ENCODE measurements at regions not wholly inside any gene's neighbourhood (a gene's known extent, or its start where the extent isn't known, plus 50 kb on each side); places are given as distances from the start of the nearest gene placed in this dataset.

DNA sequence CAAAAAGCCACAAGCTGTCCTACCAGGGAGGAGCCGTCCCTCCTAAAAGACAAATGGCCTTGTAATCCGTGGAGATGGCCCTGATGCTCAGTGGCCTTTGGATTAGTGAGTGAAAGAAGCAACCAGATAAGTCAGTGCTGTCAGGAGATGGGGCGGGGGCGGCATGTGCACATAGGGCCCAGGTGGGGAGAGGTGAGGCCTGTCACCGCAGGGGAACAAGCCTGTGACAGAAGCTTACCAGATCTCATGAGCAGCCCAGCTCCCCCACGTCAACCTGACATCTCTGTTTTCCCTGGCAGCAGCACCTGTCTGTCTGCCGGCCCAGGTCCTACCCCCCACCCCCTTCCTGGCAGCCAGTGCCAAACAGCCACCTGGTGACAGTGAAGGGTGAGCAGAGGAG lies 162.6 kb downstream of the BUD13 start:
- H3K9me3 ChIP-seq (ENCODE audit: control insufficient read depth, low read length) = no peaks in the 10 kb centered on the region
- no peak for ATAC-seq
- intact Hi-C loops (cut with DNase I) = no loop called here
- no peak for DNase-seq
- no peaks in the 10 kb centered on the region for H3K4me1 ChIP-seq (ENCODE audit: control insufficient read depth, insufficient read depth, low read length)
- H3K4me3 ChIP-seq (ENCODE audit: low read length) = no peak overlapping the region
- WGBS = 61% methylated on average over 7 of the region's 7 CpGs
- H3K27ac ChIP-seq (ENCODE audit: low read length) = no peak overlapping the region
- H3K27me3 ChIP-seq (ENCODE audit: control insufficient read depth, insufficient read depth) = no peaks in the 10 kb centered on the region

DNA sequence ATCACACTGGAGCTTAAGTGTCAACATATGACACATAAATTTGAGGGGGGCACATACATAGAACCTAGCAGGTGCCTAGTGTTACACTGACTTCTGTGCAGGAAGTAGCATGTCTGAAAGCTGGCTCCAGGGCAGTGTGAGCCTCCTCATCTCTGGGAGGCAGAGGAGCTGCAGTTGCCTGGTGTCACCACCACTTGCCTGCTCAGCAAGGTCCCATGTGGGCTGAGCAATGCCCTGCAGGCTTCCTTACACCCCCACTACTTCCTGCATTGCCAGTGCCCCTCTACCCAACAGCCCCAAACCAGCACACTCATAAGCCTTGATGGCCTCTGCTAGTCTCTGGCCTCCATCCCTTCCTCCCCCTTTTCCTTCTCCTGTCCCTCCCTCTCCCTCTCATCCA lies 165.8 kb downstream of the BUD13 start:
- Histone ChIP-seq H3K27ac (ENCODE audit: low read length) (no peak overlapping the region), H3K4me1 (ENCODE audit: control insufficient read depth, insufficient read depth, low read length) (no peaks in the 10 kb centered on the region), H3K4me3 (ENCODE audit: low read length) (no peak overlapping the region), H3K27me3 (ENCODE audit: control insufficient read depth, insufficient read depth) (no peaks in the 10 kb centered on the region), H3K9me3 (ENCODE audit: control insufficient read depth, low read length) (no peaks in the 10 kb centered on the region)
- no peak for DNase-seq
- intact Hi-C loops (cut with DNase I) = no loop called here
- no peak for ATAC-seq

DNA sequence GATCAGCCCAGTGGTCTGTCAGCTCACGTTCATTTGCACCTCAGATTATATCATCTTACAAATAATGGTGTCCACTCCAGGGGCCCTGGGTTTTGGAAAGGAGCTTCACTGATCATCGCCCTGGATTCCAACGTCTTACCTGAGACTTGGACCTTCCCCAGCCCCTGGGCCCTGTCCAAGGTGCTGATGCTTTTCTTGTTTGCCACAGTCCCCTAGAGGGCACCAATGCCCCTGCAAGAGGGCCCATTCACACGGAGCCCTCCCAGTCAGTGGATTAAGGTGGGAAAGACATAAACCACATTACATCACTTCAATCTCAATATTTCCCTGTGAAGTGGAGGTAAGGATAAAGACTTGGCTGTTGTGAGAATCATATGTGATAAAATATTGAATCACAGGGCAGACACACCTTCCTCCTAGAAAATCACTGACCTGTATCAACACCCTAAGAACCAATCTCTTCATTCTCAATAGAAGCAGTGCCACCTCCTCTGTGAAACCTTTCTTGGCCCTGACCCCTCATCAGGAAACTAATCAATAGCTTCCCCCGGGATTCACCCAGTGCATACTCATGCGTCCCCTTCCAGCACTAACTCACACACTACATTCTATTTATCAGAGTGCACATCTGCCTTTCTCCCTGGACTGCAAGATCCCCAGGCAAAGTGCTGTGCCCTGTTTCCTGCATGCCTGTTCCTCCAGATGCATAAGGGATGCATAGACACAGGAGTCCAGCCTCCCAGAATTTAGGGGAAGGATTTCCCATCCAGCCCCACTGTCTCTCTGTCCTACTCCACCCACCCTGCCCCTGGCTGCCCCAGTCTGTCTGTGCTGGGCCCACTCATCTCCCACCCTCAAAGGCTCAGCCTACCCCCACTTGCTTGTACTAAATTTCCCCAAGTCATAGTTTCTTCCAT lies 167.0 kb downstream of the BUD13 start:
- Histone ChIP-seq H3K27ac (ENCODE audit: low read length) (no peak overlapping the region), H3K4me3 (ENCODE audit: low read length) (no peak overlapping the region), H3K9me3 (ENCODE audit: control insufficient read depth, low read length) (no peaks in the 10 kb centered on the region), H3K27me3 (ENCODE audit: control insufficient read depth, insufficient read depth) (no peaks in the 10 kb centered on the region), H3K4me1 (ENCODE audit: control insufficient read depth, insufficient read depth, low read length) (no peaks in the 10 kb centered on the region)
- ATAC-seq (no peak), DNase-seq (peak in 1 of 3 donors; percentile 54)
- 31% methylated on average over 6 of the region's 6 CpGs for WGBS
- intact Hi-C loops (cut with DNase I) = no loop called here

- Histone ChIP-seq H3K27ac (ENCODE audit: low read length) (no peak overlapping the region), H3K4me1 (ENCODE audit: control insufficient read depth, insufficient read depth, low read length) (no peaks in the 10 kb centered on the region), H3K9me3 (ENCODE audit: control insufficient read depth, low read length) (no peaks in the 10 kb centered on the region), H3K4me3 (ENCODE audit: low read length) (no peak overlapping the region), H3K27me3 (ENCODE audit: control insufficient read depth, insufficient read depth) (no peaks in the 10 kb centered on the region)
- DNase-seq = no peak
- no peak for ATAC-seq
- 84% methylated on average over 15 of the region's 15 CpGs for WGBS
- intact Hi-C loops (cut with DNase I) = no loop called here
Measured at GRCh38 chr11:116603728-116604323, 169.0 kb downstream of the BUD13 start.

DNA sequence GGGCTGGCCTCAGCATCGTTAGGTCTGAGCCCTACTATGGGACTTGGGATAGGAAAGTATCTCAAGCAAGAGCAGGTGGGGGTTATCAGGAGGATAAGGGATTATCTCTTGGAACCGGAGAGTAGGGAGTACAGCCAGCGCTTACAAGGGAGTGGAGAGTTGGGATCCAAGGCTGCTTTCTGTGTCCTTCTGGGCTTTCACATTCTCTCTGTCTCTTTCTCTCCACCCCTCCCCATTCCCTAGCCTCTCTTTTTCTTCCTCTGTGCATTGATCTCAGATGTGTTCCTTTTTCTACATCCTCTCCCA lies 170.2 kb downstream of the BUD13 start:
- H3K27me3 ChIP-seq (ENCODE audit: control insufficient read depth, insufficient read depth) = no peaks in the 10 kb centered on the region
- intact Hi-C loops (cut with DNase I) = no loop called here
- H3K9me3 ChIP-seq (ENCODE audit: control insufficient read depth, low read length) = no peaks in the 10 kb centered on the region
- H3K4me1 ChIP-seq (ENCODE audit: control insufficient read depth, insufficient read depth, low read length) = no peaks in the 10 kb centered on the region
- peak in 1 of 3 donors; percentile 52 for DNase-seq
- peak; percentile 65 to 82 for ATAC-seq
- H3K4me3 ChIP-seq (ENCODE audit: low read length) = no peak overlapping the region
- 22% methylated on average over 3 of the region's 3 CpGs for WGBS
- no peak overlapping the region for H3K27ac ChIP-seq (ENCODE audit: low read length)

DNA sequence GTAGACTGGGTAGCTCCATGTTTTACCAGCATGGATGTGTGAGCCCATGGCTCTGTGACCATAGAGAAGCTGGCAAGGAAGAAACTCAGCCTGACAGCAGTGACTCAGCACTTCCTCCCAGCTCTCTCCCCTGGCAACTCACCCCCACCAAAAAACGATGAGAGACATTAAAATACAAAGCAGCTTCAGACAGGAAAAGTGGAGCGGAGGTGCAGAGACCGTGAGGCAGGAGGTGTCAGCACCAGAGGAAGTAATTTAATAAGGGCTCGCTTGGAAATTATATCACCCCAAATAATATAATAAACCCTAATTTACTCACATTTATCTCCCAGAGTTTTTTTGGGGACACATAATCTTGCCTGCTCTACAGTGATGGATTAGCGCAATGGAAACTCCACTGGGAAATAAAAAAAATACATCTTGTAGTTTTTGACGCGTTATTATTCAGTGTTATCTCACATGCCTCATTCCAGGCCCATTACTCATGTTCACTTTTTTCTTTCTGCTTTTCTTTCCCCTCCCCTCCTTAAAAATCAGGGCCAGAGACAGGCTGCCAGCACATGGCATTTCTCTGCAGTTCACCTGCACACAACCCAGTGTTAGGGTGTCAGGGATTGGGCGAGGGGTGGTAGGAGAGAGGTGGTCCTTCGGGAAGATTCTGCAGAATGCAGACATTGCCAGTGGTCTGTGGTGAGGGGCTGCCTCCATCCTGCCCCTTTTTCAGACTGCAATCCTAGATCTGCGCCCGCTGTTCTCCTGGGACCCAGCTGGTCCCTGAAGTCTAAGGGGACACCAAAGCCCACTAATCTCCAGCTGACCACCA lies 170.8 kb downstream of the BUD13 start:
- H3K27ac ChIP-seq (ENCODE audit: low read length) = no peak overlapping the region
- H3K4me3 ChIP-seq (ENCODE audit: low read length) = no peak overlapping the region
- DNase-seq (peak in 2 of 3 donors; percentile 31 to 62), ATAC-seq (peak; percentile 77 to 79)
- intact Hi-C loops (cut with DNase I) = no loop called here
- 39% methylated on average over 11 of the region's 11 CpGs for WGBS
- H3K9me3 ChIP-seq (ENCODE audit: control insufficient read depth, low read length) = no peaks in the 10 kb centered on the region
- no peaks in the 10 kb centered on the region for H3K4me1 ChIP-seq (ENCODE audit: control insufficient read depth, insufficient read depth, low read length)
- no peaks in the 10 kb centered on the region for H3K27me3 ChIP-seq (ENCODE audit: control insufficient read depth, insufficient read depth)

DNA sequence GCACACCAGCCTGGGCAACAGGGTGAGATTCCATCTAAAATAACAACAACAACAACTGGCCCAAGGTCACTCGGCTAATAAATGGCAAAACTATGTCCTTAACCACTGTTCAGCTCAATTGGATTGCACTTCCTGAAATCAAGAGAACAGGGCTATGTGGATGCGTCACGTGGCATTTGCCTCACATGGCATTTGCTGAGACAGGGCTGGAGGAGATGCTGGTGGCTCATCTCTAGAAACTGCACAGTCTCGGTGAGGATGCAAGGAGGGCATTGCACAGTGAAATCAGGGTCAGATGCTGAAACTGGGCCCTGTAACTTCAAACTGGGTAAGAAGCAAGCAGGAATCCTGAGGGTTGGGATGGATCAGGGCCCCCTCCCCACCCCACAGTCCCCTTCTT lies 171.9 kb downstream of the BUD13 start:
- intact Hi-C loops (cut with DNase I) = no loop called here
- no peak for DNase-seq
- no peaks in the 10 kb centered on the region for H3K9me3 ChIP-seq (ENCODE audit: control insufficient read depth, low read length)
- H3K27me3 ChIP-seq (ENCODE audit: control insufficient read depth, insufficient read depth) = no peaks in the 10 kb centered on the region
- WGBS = 73% methylated on average over 4 of the region's 4 CpGs
- H3K27ac ChIP-seq (ENCODE audit: low read length) = no peak overlapping the region
- ATAC-seq = no peak
- no peak overlapping the region for H3K4me3 ChIP-seq (ENCODE audit: low read length)
- no peaks in the 10 kb centered on the region for H3K4me1 ChIP-seq (ENCODE audit: control insufficient read depth, insufficient read depth, low read length)

- Histone ChIP-seq H3K27me3 (ENCODE audit: control insufficient read depth, insufficient read depth) (no peaks in the 10 kb centered on the region), H3K4me1 (ENCODE audit: control insufficient read depth, insufficient read depth, low read length) (no peaks in the 10 kb centered on the region), H3K27ac (ENCODE audit: low read length) (no peak overlapping the region), H3K9me3 (ENCODE audit: control insufficient read depth, low read length) (no peaks in the 10 kb centered on the region), H3K4me3 (ENCODE audit: low read length) (no peak overlapping the region)
- DNase-seq (no peak), ATAC-seq (no peak)
- intact Hi-C loops (cut with DNase I) = no loop called here
- WGBS = 69% methylated on average over 3 of the region's 3 CpGs
Measured at GRCh38 chr11:116598556-116598955, 174.2 kb downstream of the BUD13 start.

DNA sequence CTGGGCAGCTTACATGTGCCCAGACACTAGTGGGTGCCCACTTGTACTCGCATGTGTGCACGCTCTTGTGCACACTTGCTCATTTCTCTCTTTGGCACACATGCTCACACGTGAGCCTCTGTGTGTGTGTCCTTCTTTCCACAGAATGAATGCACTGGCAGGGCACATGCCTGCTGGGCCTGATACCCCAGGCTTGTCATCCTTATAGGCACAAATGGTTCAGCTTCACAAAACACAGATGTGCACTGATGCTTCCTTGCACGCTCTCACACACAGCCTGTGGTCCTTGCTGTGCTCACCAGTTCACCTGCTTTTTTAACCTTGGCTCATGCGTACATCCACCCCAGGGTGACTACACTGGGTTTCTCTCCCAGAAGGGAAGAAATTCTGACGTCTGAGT lies 174.8 kb downstream of the BUD13 start:
- intact Hi-C loops (cut with DNase I) = no loop called here
- no peaks in the 10 kb centered on the region for H3K27me3 ChIP-seq (ENCODE audit: control insufficient read depth, insufficient read depth)
- DNase-seq = no peak
- H3K4me3 ChIP-seq (ENCODE audit: low read length) = no peak overlapping the region
- no peak for ATAC-seq
- H3K4me1 ChIP-seq (ENCODE audit: control insufficient read depth, insufficient read depth, low read length) = no peaks in the 10 kb centered on the region
- 85% methylated on average over 6 of the region's 6 CpGs for WGBS
- H3K27ac ChIP-seq (ENCODE audit: low read length) = no peak overlapping the region
- H3K9me3 ChIP-seq (ENCODE audit: control insufficient read depth, low read length) = no peaks in the 10 kb centered on the region

DNA sequence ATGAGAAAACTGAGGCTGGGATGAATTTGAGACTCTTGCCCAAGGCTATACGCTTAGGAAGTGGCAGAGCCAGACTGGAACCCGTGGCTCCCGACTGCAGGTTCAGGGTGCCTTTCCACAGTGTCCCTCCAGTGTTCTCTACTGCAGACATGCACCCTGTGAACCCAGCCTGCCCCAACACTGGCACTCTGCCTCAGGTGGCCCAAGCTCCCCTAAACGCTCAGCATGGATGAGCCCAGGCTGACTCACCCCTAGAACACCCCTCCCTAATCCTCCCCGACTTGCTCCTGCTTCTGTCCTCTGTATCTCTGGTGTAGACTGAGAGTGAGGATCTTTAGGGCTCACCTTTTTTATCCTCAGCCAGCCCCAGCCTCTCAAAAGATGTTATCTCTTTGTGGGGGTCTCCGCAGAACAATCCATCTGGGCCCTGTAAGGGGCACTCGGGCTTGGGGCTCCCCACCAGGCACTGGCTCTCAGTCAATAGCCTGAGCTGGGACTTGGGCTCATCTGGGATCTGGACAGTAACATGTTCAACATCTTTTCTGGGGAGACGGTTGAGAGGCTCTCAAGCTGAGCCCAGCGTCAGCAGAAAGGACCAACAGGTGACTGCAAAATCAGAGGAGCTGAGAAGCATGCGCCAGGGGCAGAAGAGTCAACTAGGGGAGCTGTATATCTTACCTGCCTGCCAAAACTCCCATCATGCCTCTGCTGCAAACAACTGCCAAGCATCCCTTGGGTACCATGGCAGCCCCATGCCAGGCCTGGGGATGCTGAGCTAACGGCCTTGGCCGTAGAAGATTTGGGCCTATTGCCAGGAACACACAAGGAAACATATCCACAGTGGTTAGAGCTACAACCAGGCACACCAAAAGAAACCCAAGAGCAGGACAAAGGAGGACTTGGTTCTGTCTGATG lies 176.2 kb downstream of the BUD13 start:
- Histone ChIP-seq H3K9me3 (ENCODE audit: control insufficient read depth, low read length) (no peaks in the 10 kb centered on the region), H3K4me3 (ENCODE audit: low read length) (no peak overlapping the region), H3K27ac (ENCODE audit: low read length) (no peak overlapping the region), H3K27me3 (ENCODE audit: control insufficient read depth, insufficient read depth) (no peaks in the 10 kb centered on the region), H3K4me1 (ENCODE audit: control insufficient read depth, insufficient read depth, low read length) (no peaks in the 10 kb centered on the region)
- WGBS = 76% methylated on average over 12 of the region's 12 CpGs
- DNase-seq = no peak
- intact Hi-C loops (cut with DNase I) = no loop called here
- no peak for ATAC-seq

All from right cardiac atrium (tissue), 5 donors.